Adrenal gland (tissue), 9 donors: ENCODE measurements at regions not wholly inside any gene's neighbourhood (a gene's known extent, or its start where the extent isn't known, plus 50 kb on each side); places are given as distances from the start of the nearest gene placed in this dataset.

Source experiments
- DNase-seq, 7 donors: peaks; one replicate each; pipeline ENCODE4 v3.0.0-alpha.2; 2019 to 2020
- H3K27ac ChIP-seq, 5 donors: fragments of 200-600 bp; sonication (generic) in 4 of 5; 1 replicate in 3 of 5; 2 replicates in 2 of 5; pipeline versions ENCODE4 v1.5.1 to v1.8.0; 2016 to 2020; ENCODE audit warnings: mild to moderate bottlenecking in 1 of 5
- H3K27me3 ChIP-seq: fragments of 200-600 bp; 2 replicates; pipeline ENCODE4 v1.8.0; 2021
- H3K36me3 ChIP-seq, 2 donors: fragments of 200-600 bp; replicated peaks in 1 of 2; 1 replicate in 1 of 2; 2 replicates in 1 of 2; pipeline versions ENCODE4 v1.5.1 to v1.8.0; 2018 to 2022
- H3K4me1 ChIP-seq, 2 donors: fragments of 200-600 bp; replicated peaks in 1 of 2; 1 replicate in 1 of 2; 2 replicates in 1 of 2; pipeline versions ENCODE4 v1.5.1 to v1.8.0; 2018 to 2021
- H3K4me3 ChIP-seq, 4 donors: fragments of 200-600 bp; sonication (generic) in 3 of 4; one replicate each; pipeline ENCODE4 v1.5.1; 2016 to 2018
- H3K9me3 ChIP-seq, 3 donors: fragments of 200-600 bp; sonication (generic) in 1 of 3; replicated peaks in 1 of 3; 1 replicate in 2 of 3; 2 replicates in 1 of 3; pipeline versions ENCODE4 v1.5.1 to v1.8.0; 2016 to 2021
- POLR2A ChIP-seq, 2 donors: fragments of 450-650 bp; IDR thresholded peaks; one replicate each; pipeline ENCODE4 v1.6.1; 2017; ENCODE audit warnings: antibody characterized with exemption in 2 of 2, mild to moderate bottlenecking in 2 of 2, moderate library complexity in 1 of 2
- WGBS, 4 donors: extraction: QIAGEN DNeasy Blood & Tissue Kit in 2 of 4; methylation state at CpG; one replicate each; pipeline versions ENCODE4 v1.1.5 to v1.1.7; 2013 to 2017; 5-methylcytosine and 5-hydroxymethylcytosine counted together
- intact Hi-C, 2 donors: fragments of 100-400 bp; cut with DNase I; formaldehyde crosslinking; loops; one replicate each; pipeline versions ENCODE4 v1.14.1 to v1.15.0; 2022 to 2023
- TF ChIP-seq, protein P1 (sequence below), 6 experiments: fragments of 450-650 bp in 4 of 6; fragments of 200-600 bp in 2 of 6; sonication (generic) in 1 of 6; IDR thresholded peaks; 1 replicate in 5 of 6; 2 replicates in 1 of 6; pipeline versions ENCODE4 v1.5.1 to v1.8.0; 2016 to 2021; ENCODE audit warnings: antibody characterized with exemption in 6 of 6, mild to moderate bottlenecking in 2 of 6, moderate library complexity in 1 of 6
- donor health status: healthy with polysubstance abuse.
- donor health status: Bipolar disorder and iron deficiency.
- donor health status: DM: yes; HTN: yes; CAD: no.
- donor health status: DM: no; HTN: no; CAD: no.
- donor health status: DM: no; HTN: no; CAD: no.

DNA sequence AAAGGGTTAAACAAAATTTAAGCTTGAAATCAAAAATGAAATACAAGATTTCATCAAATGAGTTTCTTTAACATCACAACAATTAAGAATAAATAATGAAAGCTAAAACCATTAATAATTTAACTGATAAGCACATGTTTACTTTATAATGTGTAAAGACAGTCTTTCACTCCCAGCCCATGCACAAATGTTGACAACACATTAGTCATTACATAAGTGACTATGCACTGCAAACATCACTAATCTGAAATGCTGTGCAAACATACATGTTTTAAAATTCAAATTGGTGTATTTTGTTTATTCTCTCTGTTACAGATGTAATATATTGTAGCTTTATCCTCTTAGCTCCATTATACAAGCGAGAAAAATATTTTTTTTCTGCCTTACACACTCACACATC lies 220.6 kb upstream of the CPXCR1 start:
- no peaks in the 10 kb centered on the region for H3K9me3 ChIP-seq
- no peak overlapping the region for H3K4me3 ChIP-seq
- H3K27ac ChIP-seq: no peak overlapping the region
- no peak for DNase-seq
- H3K27me3 ChIP-seq: no peaks in the 10 kb centered on the region
- 47 to 87% (median 68%) methylated on average over 1 of the region's 1 CpG for WGBS, 4 donors
- TF ChIP-seq POLR2A (IDR thresholded peaks at IDR 0.05): no peak
- TF ChIP-seq, protein P1, sequence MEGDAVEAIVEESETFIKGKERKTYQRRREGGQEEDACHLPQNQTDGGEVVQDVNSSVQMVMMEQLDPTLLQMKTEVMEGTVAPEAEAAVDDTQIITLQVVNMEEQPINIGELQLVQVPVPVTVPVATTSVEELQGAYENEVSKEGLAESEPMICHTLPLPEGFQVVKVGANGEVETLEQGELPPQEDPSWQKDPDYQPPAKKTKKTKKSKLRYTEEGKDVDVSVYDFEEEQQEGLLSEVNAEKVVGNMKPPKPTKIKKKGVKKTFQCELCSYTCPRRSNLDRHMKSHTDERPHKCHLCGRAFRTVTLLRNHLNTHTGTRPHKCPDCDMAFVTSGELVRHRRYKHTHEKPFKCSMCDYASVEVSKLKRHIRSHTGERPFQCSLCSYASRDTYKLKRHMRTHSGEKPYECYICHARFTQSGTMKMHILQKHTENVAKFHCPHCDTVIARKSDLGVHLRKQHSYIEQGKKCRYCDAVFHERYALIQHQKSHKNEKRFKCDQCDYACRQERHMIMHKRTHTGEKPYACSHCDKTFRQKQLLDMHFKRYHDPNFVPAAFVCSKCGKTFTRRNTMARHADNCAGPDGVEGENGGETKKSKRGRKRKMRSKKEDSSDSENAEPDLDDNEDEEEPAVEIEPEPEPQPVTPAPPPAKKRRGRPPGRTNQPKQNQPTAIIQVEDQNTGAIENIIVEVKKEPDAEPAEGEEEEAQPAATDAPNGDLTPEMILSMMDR (IDR thresholded peaks at IDR 0.05): no peak
- H3K4me1 ChIP-seq: no peaks in the 10 kb centered on the region
- intact Hi-C loops: no loop called here
- no peaks in the 10 kb centered on the region for H3K36me3 ChIP-seq

GRCh38 chrX:88558421-88558820 lies 188.6 kb upstream of the CPXCR1 start:
- no peaks in the 10 kb centered on the region for H3K9me3 ChIP-seq
- H3K4me1 ChIP-seq: no peaks in the 10 kb centered on the region
- H3K27ac ChIP-seq: no peak overlapping the region
- no peaks in the 10 kb centered on the region for H3K36me3 ChIP-seq
- TF ChIP-seq, protein P1 (IDR thresholded peaks at IDR 0.05): no peak
- TF ChIP-seq POLR2A (IDR thresholded peaks at IDR 0.05): no peak
- intact Hi-C loops: no loop called here
- DNase-seq: no peak
- H3K27me3 ChIP-seq: peaks cover 14% of the 10 kb centered on the region
- H3K4me3 ChIP-seq: no peak overlapping the region
- 70 to 82% (median 76%) methylated on average over 3 of the region's 3 CpGs for WGBS, 4 donors

GRCh38 chrX:88560673-88561330 lies 186.2 kb upstream of the CPXCR1 start:
- Histone ChIP-seq H3K4me3 (no peak overlapping the region), H3K27me3 (peaks cover 14% of the 10 kb centered on the region), H3K36me3 (no peaks in the 10 kb centered on the region), H3K27ac (no peak overlapping the region), H3K4me1 (no peaks in the 10 kb centered on the region), H3K9me3 (no peaks in the 10 kb centered on the region)
- TF ChIP-seq POLR2A (IDR thresholded peaks at IDR 0.05): no peak
- TF ChIP-seq, protein P1 (IDR thresholded peaks at IDR 0.05): no peak
- no peak for DNase-seq
- intact Hi-C loops: no loop called here
- WGBS, 4 donors: 14 to 26% (median 20%) methylated on average over 4 of the region's 4 CpGs

- Histone ChIP-seq H3K36me3 (no peaks in the 10 kb centered on the region), H3K27me3 (no peaks in the 10 kb centered on the region), H3K4me1 (no peaks in the 10 kb centered on the region), H3K9me3 (peaks cover 0 to 3% (median 0%) of the 10 kb centered on the region in 3 donors), H3K27ac (no peak overlapping the region), H3K4me3 (no peak overlapping the region)
- TF ChIP-seq POLR2A (IDR thresholded peaks at IDR 0.05): no peak
- TF ChIP-seq, protein P1 (IDR thresholded peaks at IDR 0.05): no peak
- no peak for DNase-seq
- intact Hi-C loops: no loop called here
- 70 to 88% (median 80%) methylated on average over 3 of the region's 3 CpGs; no CpG with 5 or more reads in 1 of the 4 donors for WGBS, 4 donors
Measured at GRCh38 chrX:88584283-88584682, 162.7 kb upstream of the CPXCR1 start.
